ENCODE measurements at regions not wholly inside any gene's neighbourhood (a gene's known extent, or its start where the extent isn't known, plus 50 kb on each side); places are given as distances from the start of the nearest gene placed in this dataset.

DNA sequence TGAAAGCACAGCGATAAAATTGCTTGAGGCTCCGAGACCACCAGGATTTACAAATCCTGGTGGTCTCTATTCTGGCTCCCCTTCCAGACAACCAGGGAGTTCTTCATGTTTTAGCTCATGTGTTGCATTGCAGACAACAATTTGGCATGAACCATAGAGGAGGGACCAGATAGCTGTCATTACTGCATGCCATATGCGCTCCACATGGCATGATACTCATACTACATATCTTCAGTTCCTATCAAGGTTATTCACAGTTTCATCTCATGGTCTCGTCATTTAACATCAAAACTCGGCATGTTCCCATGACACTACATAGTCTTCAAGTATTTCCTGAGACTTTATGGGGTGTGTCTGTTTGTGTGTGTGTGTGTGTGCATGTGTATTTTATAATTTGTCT lies 220.3 kb downstream of the OR13H1 start:
- no peak for DNase-seq (ENCODE audit: extremely low read depth in 1 of 2, low read depth in 1 of 2)

- no peak for DNase-seq (ENCODE audit: extremely low read depth in 1 of 2, low read depth in 1 of 2)
These were observed 234.7 kb downstream of the OR13H1 start for GRCh38 chrX:131778269-131779218.

DNA sequence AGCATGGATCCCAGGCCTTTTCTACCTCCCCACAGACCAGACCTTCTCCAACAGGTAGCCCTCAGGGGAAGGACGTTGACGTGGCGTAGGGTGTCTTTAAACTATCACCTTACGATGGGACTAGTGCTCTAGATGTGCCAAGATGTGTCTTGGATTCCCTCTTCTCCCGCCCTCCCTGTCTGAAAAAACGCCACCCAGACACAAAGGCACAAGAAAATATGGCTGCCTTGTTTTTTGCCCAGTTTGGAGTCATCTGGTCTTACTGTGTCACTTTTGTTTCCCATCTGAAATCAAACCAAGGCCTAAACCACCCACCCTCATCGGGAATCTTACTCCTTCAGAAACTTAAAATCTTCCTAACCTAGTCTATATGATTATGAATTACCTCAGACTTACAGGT lies 235.4 kb downstream of the OR13H1 start:
- no peak for DNase-seq (ENCODE audit: extremely low read depth in 1 of 2, low read depth in 1 of 2)

- no peak for DNase-seq (ENCODE audit: extremely low read depth in 1 of 2, low read depth in 1 of 2)
These were observed 235.9 kb downstream of the OR13H1 start for GRCh38 chrX:131779741-131780140.

DNA sequence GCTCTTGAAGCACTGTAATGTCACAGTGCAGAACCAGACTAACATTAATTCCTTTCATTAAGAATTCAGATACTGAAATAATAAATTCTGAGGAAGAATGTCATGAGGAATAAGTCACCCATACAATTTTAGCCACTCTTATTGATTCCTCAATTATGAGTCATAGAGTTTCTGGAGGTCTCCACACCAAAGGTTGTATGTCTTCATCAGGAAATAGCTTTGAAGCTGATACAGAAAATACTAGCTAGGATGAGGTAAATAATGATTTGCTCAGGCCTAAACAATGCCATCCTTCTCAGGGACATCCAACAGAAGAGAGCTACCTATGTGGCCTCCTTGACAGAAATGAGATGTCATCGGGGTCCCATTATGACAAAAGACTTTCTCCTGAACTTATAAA lies 238.8 kb downstream of the OR13H1 start:
- DNase-seq (ENCODE audit: extremely low read depth in 1 of 2, low read depth in 1 of 2): no peak

DNA sequence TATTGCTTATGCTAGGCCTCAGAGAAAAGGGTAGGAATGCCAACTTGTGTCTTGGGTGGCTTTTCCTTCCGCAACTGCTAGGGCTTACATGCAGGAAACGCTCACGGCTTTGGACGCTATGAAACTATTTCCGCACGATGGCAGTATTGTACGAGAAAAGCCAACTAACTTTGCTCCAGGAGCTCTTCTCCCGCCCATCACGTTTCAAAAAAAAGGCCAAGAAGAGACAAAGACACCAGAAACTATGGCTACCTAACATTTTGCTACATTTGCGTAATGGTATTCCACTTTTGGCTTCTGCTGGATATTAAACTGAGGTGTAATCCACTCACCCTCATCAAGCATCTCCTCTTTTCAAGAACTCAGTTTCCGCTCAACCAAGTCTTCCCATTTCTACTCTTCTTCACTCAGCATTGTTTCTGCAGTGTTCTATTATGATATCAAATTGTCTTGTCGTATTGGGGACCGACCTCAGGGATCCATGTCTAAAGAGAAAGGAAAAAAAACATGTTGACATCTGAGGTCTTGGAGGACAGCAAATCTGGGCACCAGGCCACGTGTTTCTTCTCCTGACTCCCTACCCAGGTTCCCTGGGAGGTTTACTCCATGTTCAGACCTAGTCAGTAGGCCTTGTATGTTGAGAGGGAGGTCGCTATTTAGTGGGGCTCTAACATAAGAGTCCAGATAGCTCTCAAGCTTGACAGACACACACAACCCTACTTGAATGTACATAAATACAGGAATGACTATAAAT lies 239.4 kb upstream of the STK26 start:
- no peak for DNase-seq (ENCODE audit: extremely low read depth in 1 of 2, low read depth in 1 of 2)

GRCh38 chrX:131789664-131790063 lies 233.4 kb upstream of the STK26 start:
- DNase-seq (ENCODE audit: extremely low read depth in 1 of 2, low read depth in 1 of 2): no peak

GRCh38 chrX:131791608-131792355 lies 231.3 kb upstream of the STK26 start:
- no peak for DNase-seq (ENCODE audit: extremely low read depth in 1 of 2, low read depth in 1 of 2)

- peak in 1 of 2 donors; percentile 50 for DNase-seq (ENCODE audit: extremely low read depth in 1 of 2, low read depth in 1 of 2)
These were observed 230.7 kb upstream of the STK26 start for GRCh38 chrX:131792356-131792749.

- DNase-seq (ENCODE audit: extremely low read depth in 1 of 2, low read depth in 1 of 2): peak in 1 of 2 donors; percentile 49
These were observed 230.2 kb upstream of the STK26 start for GRCh38 chrX:131792789-131793462.

DNA sequence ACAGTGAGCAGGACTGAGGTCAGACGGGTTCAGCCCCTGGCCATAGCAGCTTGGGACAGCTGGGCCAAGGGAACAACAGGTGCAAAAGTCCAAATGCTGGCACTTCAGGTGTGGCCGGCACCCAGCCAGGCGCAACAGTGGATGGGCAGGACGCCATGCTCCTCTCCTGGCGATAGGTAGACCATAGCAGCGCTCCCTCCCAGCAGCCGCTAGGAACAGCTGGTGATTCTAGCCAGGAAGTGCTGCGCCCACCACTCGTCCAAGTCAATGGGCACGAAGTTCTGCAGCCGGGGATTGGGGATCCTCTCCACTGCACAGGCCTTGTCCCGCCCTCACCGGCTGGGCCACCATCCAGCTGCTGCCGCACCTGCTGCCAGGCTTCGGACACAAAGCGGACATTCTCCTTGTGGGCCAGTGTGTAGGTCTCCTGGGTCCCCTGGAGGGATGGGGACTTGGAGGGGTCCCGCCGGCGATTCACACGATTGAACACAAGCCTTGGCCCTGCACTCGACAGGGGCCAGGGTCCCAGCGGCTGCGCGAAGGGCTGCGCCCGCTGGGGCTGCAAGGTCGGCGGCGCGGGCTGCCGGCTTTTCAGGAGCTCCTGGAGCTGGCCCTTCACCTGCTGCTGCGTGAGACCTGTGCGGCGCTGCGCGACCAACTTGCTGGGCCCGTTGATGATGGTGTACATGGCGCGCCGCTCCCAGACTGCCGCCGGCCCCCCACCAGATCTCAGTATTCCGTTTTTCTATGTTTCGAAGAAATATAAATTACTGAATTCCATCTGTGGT lies 227.5 kb upstream of the STK26 start:
- no peak for DNase-seq (ENCODE audit: extremely low read depth in 1 of 2, low read depth in 1 of 2)

- DNase-seq (ENCODE audit: extremely low read depth in 1 of 2, low read depth in 1 of 2): no peak
These were observed 222.0 kb upstream of the STK26 start for GRCh38 chrX:131801066-131801465.

DNA sequence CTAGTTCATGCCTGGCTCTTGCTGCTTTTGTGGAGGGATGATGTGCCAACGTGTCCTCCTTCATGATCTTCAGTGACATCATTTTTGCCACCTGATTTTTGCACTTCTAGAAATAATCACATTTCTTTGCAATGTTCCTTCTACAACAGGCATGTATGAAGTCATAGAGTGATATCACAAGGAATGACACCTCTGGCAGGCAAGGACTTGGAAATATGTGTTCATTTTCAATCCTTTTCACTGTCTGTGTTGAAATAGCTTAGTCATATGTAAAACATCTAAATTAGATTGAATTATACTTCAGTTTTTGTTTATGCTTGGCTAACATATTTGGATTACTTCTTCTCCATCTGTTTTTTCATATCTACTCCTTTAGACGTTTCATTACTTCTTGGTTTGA lies 221.2 kb upstream of the STK26 start:
- no peak for DNase-seq (ENCODE audit: extremely low read depth in 1 of 2, low read depth in 1 of 2)

DNA sequence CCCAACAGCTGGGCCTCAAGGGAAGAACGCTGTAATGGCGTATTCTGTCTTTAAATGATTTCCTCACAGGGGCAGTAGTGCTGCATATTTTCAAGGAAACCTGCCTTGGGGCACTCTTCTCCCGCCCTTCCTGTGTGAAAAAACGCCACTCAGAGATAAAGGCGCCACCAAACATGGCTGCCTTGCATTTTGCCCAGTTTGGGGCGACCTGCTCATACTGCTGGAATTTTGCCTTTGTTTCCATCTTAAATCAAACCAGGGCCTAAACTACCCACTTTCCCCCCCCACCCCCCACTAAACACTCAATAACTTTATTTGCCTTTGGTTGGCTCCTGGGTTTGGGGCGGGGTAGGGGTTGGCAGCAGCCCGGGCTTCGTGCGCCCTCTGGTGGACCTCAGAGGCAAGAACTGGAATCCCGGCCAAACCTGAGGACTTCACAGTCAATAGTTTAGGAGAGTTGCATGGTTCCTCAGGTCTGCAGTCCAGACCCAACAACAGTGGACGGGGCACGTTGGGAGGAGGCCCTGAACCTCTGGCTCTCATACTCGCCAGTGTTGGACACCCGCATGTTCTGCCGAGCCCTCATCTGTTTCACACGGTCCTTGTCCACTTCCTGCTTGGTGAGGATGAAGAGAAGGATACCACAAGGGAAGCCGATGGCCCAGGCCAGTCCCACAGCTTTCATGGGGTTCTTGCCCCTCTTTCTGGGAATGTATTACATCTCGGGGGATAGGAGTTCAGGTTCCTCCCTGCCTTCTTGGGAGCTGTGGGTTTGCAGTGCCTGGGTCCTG lies 220.1 kb upstream of the STK26 start:
- DNase-seq (ENCODE audit: extremely low read depth in 1 of 2, low read depth in 1 of 2): no peak

GRCh38 chrX:131812847-131813825 lies 210.0 kb upstream of the STK26 start:
- peak in 1 of 2 donors; percentile 33 for DNase-seq (ENCODE audit: extremely low read depth in 1 of 2, low read depth in 1 of 2)

GRCh38 chrX:131816551-131817136 lies 206.5 kb upstream of the STK26 start:
- DNase-seq (ENCODE audit: extremely low read depth in 1 of 2, low read depth in 1 of 2): no peak

- no peak for DNase-seq (ENCODE audit: extremely low read depth in 1 of 2, low read depth in 1 of 2)
These were observed 204.7 kb upstream of the STK26 start for GRCh38 chrX:131818297-131818936.

Data from stimulated activated CD8-positive, alpha-beta memory T cell treated with anti-CD3 and anti-CD28 coated beads, Interleukin-7, amount 100 ng/mL, for 48 hours (primary cell).